ENCODE measurements at regions not wholly inside any gene's neighbourhood (a gene's known extent, or its start where the extent isn't known, plus 50 kb on each side); places are given as distances from the start of the nearest gene placed in this dataset.

DNA sequence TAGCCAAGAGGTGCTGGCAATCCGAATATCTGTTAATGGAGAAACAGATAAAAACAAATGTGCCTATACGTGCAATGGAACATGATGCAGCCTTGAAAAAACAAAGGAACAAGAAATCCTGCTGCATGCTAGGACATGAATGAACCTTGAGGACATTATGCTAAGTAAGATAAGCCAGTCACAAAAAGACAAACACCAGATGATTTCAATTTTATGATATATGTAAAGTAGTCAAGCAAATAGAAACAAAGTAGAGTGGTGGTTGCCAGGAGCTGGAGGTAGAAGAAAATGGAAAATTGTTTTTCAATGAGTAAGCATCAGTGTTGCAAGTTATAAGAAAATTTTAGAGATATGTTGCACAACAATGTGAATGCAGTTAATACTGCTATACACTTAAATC lies 409.7 kb upstream of the CDH8 start:
- no peak for TF ChIP-seq CTCF (IDR thresholded peaks at IDR 0.05)
- no peak for TF ChIP-seq POLR2AphosphoS5 (IDR thresholded peaks at IDR 0.05)
- TF ChIP-seq POLR2A (IDR thresholded peaks at IDR 0.05) = no peak
- TF ChIP-seq EP300 (IDR thresholded peaks at IDR 0.05) = no peak

All from stomach (tissue), 4 donors.